Activated CD4-positive, alpha-beta T cell treated with anti-CD3 and anti-CD28 coated beads, Interleukin-2, Interleukin-4, amounts not matched to agents 100 ng/mL and 50 ng/mL, durations not matched to agents 16 hours and 8 hours (primary cell): ENCODE measurements at regions not wholly inside any gene's neighbourhood (a gene's known extent, or its start where the extent isn't known, plus 50 kb on each side); places are given as distances from the start of the nearest gene placed in this dataset.

Source experiments
- DNase-seq: peaks from one replicate; pipeline ENCODE4 v3.0.0-alpha.2; 2020; ENCODE audit warnings: low spot score

DNA sequence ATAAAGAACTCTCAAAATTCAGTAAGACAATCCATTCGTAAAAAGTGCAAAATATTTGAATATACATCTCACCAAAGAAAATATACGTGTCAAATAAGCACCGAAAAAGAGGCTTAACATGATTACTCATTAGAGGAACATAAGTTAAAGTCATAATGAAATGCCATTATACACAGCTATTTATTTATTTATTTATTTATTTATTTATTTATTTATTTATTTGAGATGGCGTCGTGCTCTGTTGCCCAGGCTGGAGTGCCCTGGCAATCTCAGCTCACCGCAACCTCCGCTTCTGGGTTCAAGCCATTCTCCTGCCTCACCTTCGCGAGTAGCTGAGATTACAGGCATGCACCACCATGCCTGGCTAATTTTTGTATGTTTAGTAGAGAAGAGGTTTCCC lies 203.6 kb upstream of the UBASH3B start:
- no peak for DNase-seq

DNA sequence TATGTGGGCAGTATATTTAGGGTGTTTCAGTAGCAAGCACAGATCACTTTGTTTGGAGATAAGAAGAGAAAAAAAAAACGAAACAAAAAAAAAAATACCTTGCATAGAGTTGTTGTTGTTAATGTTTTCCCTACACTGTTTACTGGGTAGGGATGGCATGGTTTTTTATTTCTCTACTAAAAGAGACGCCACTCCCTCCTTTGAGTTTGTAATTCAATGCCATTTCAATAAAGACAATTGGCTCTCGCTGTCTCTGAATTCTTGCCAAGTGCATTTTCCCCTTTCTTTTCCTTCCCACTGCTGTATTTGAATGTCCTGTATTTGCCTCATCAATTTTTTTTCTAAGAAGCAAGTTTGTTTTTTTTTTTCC lies 213.9 kb upstream of the UBASH3B start:
- DNase-seq, result no peak

DNA sequence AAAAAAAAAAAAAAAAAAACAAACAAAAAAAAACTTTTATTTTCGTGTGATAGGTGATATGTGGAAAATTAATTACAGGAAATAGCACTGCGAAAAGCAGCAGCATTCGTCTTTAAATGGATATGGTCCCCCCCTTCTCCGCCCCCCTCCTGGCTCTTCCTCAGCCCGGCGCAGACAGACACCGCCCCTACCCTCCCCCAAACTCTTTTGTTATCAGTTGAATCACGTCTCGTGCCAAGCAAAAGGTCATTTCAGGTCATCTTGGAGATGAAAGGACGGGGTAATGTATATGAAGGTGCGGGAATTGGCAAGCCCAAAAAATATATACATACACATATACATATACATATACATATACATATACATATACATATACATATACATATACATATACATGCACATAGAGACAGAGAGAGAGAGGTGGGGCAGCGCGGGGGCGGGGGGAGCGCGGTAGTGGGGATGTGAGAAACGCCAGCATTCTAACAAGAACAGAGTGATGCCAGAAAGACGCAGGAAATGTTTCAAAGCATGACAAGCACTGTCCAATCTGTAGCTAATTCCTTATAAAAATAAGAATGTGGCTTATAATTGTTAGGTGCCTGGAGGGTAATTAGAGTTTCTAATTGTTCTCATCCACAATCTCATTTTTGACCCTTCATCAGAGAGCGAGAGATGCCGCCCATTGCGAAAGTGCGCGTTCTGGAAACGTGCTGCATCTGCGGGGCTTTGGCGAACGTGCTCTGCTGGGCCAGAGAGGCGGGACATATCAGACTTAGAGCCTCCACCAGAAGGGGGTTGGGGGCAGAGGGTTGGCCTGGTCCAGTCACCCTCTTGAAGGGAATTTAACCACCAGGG lies 214.5 kb upstream of the UBASH3B start:
- DNase-seq, result no peak

DNA sequence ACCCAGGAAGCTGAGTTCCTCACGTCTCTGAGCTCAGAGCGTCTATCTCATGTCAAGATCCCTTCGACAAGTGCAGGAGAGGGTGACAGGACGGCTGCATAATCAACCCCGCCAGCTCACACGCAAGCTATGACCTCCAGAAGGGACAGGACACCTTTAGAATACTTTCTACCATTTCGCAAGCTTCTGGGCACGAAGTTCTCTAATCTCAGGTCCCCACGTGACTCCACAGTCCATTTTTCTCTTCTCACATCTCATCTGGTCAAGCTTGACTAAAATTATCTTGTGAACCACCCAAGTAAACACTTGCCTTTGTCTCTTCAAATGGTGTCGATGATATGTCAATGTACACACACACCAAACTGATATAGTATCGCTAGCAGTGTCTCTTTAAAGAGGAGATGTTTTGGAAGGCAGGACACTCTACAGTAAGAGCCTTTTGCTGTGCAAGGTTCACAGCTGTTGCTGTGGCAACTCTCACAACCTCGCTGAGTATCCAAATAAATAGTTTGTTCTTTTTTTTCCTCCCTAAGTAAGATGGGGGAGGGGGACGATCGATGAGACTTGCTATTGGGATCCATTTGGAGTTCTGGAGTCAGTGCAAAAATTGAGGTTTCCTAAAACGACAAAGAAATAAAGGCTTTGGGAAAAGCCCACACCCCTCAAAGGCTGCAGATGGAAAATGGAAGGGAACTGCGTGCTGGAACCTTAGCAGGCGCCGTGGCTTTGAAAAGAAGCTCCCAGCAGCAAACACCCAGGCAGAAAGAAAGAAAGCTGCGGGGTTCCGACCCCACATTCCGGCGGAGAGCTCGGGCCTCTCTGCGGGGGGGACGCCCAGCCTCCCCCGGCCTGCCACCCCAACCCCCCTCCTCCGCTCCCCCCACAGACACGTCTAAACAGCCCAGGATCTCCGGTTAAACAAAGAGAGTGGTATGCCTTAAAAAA lies 215.4 kb upstream of the UBASH3B start:
- no peak for DNase-seq

GRCh38 chr11:122436188-122436555 lies 219.3 kb upstream of the UBASH3B start:
- no peak for DNase-seq

DNA sequence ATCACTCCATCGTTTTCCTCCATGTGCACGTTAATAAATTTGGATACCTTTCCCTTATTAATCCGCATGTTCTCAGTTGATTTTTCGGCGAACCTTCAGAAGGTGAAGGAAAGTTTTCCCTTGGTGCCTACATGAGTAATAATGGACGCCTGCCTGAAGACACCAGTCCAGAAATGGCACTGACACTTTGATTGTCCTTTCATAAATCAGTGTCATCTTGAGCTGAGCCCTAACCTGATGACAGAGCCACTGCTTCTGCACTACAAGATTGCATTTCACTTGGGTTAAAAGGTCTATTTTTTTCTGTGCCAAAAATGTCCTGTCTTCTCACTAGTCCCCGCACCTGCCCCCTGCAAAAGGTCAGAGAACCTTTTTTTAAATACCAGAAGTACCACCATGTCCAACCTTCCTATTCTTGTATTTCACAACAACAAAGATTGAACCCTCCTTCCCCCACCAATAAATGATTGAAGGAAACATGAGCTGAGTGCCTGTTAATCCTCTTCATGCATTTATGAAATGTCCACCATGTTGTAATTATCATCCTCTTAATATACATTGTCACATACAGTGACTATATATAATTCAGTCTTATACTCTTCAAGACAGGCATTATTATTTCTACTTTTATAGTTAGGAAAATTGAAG lies 219.9 kb upstream of the UBASH3B start:
- DNase-seq, result no peak

- DNase-seq, result no peak
Measured at GRCh38 chr11:122434786-122435185, 220.7 kb upstream of the UBASH3B start.

DNA sequence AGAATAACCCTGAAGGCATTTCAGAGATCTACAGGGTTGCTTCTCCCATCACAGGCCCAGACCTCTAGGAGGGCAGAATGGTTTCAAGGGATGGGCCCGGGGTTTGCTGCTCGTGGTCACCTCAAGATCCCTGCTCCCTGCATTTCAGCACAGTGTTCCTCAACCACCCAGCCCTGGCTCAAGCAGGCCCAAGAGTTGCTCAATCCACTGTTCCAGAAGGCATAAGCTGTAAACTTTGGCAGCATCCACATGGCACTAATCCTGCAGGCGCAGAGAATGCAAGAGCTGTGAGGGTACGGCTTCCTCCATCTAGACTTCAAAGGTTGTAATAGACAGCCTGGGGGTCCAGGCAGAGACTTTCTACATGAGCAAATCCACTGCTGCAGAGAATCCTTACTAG lies 225.0 kb upstream of the UBASH3B start:
- no peak for DNase-seq

GRCh38 chr11:122426073-122426472 lies 229.4 kb upstream of the UBASH3B start:
- DNase-seq, result no peak

DNA sequence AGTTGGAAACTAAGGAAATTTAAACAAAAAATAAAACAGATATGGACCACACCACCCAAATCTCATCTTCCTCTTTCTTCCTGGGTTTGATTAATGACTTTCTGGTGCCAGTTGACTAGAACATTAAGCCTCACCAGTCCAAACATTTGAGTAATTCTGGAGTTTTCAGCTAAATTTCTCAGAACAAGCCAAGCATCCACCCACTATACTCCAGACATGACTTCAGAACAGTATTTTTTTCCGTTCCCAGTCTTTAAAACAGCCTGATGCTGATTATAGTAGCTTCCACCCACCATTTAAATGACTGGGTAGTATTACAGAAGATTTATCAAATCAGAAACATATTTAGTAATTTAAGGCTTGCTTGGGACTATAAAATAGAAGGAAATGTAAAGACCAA lies 230.9 kb upstream of the UBASH3B start:
- no peak for DNase-seq

DNA sequence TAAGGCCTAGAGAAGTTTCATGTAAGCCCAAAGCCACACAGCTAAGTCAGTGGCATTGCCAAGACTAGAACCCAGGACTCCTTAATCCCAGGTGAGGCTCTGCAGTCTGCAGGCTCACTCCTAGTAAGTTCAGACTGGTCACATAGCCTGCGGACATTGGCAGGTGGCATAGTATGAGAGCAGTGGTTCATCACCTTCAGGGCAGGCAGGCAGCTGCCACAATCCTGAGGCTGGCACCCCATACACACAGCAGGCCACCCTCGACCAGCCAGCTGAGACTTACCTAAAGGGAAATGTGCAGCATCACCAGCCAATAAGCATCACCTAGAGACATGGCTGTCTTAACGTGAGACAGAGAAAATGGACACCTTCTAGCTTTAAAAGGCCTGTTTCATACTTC lies 231.6 kb upstream of the UBASH3B start:
- no peak for DNase-seq

GRCh38 chr11:122423273-122423672 lies 232.2 kb upstream of the UBASH3B start:
- no peak for DNase-seq

- DNase-seq, result no peak
Measured at GRCh38 chr11:122422682-122423081, 232.8 kb upstream of the UBASH3B start.

- no peak for DNase-seq
Measured at GRCh38 chr11:122421702-122422101, 233.8 kb upstream of the UBASH3B start.

GRCh38 chr11:122418032-122418431 lies 237.5 kb upstream of the UBASH3B start:
- no peak for DNase-seq

DNA sequence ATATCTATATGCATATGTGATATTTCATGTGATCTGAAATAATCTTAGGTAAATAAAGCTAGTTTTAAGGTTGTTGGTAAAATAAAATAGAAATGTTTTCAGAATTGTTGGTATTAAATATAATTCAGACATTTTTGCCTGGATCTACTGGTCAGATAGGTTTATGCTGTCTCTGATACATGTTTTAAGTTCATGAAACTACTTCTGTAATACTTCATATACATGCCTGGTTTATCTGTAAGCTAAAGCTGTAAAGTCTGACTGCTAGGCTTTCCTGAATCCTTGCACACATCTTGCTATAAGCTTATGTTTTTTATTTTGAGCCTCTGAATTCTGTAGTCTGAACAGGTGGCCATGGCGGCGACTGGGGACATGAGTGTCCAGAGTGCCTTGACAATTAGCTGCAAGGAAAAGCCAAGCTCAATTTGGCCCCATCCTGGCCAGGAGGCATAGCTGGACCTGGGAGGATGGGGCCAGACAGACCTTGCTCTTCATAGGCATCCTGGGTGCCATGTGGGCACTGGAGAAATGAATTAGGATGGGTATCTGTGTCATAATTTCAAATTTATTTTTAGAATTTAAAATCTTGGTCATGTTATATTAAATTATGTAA lies 241.0 kb upstream of the UBASH3B start:
- no peak for DNase-seq

- DNase-seq, result no peak
Measured at GRCh38 chr11:122413677-122414076, 241.8 kb upstream of the UBASH3B start.

- DNase-seq, result no peak
Measured at GRCh38 chr11:122412581-122412980, 242.9 kb upstream of the UBASH3B start.

DNA sequence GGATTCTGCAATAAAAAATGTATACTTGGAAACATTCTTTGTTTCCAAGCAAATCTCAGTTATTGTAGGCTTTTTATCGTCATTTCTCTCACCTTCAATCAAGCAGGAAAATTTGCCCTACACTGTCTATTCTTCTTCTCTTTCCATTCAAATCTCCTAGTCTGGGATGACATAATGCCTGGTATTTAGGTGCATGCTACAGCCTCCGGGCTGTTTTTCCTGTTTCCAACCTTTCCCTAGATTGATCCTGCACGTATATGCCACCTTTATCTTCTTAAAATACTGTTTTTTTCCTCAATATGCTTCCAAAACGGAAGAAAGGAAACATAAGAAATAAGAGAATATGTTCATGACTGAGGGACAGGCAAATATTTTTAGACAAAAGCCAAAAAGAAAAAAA lies 249.1 kb upstream of the UBASH3B start:
- no peak for DNase-seq

DNA sequence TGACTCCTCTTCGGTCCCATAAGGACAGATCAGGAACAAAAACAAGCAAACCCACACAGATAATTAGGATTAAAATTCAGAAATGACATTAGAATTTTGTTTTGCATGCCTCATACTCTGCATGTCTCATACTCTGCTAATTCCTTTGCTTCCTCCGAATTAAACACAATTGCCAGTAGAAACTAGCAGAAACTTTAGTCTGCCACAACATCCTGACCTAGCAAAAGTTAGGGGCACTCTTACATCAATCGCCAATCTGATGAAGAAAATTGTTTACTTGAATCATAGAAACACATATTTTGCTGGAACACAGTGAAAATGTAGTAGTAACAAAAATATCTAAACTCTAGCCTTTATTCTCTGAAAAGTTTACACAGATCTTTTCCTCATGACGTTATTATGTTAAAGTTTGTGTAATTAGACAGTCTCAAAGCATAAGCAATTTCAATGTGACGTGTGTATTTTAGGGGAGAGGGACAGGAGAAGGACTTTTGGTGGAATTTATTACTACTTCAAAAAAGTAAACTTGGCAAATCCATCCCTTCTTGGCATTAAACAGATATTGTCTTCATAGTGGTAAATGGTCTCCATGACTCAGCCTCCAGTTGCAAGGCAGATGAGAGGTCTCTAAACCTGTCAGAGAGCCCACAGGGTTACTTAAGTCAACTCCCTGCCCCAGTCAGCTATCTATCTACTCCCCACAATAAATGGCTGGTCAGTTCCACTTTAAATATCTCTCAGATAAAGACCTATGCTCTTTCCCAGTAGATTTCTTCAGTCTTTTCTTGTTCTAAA lies 249.8 kb upstream of the UBASH3B start:
- DNase-seq, result no peak

DNA sequence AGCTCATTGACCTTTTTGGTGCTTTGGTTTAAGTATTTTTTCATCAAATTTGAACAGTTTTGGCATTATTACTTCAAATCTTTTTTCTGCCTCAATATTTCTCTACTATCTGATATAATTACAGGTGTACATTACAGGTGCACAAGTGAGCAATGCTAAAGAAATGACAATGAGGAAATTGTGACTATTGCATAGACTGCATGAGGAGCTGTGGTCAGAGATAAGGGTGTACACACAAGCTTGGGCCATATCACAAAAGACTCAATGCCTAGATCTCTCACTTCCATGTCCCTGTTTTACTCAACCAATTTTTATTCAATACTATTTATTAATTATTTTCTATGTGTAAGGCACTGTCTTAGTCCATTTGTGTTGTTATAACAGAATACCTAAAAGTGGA lies 251.0 kb upstream of the UBASH3B start:
- no peak for DNase-seq
